Nucleus accumbens (tissue), 56 donors: ENCODE measurements at regions not wholly inside any gene's neighbourhood (a gene's known extent, or its start where the extent isn't known, plus 50 kb on each side); places are given as distances from the start of the nearest gene placed in this dataset.
"Not testable (repeated sequence)": the region's sequence is repeated elsewhere in the genome, so short reads cannot be mapped to it uniquely, and the experiment has no call there.

Experiments
- DNase-seq, 56 donors: peaks; one replicate each; lab custom pipeline; 2025; lab: John Stamatoyannopoulos, UW

- no peak for DNase-seq
Observed at GRCh38 chr2:58347810-58348209, 106.7 kb upstream of the FANCL start.

DNA sequence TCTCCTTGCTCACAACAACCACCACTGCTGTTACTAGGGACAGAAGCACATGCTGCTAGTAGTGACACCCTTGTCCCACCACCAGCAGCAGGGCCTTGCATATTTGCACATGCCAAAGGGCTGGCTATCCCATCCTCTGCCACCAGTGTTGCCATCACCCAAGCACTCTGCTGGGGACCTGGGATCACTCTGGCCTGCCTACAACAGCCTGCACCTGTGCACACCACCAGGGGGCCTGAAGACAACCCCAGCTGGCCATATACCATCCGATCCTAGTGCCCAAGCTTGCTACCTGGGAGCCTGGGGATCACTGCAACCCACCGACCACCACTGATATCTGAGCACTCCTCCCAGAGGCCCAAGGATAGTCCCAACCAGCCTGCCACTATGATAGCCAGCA lies 99.9 kb upstream of the FANCL start:
- DNase-seq = no peak

GRCh38 chr2:58339548-58340243 lies 98.6 kb upstream of the FANCL start:
- no peak for DNase-seq

- no peak for DNase-seq
Observed at GRCh38 chr2:58336416-58336815, 95.3 kb upstream of the FANCL start.

DNA sequence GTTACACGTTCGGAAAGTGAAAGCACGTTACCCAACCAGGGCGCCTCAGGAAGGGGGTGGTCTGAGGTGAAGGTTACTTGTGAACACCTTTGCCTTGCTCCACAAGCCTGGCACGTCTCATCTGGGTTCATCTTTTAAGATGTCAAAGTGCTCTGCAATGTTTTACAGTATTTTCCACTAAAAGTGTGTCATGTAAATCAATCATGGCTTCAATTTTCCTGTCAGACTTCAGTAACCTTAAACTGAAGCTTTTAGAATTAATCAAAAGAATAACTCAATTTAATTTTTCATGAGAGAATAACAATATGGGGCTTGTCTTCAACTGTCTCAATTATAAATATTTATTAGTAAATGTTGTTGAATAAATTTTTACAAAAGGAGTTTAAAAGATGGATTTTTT lies 93.3 kb upstream of the FANCL start:
- DNase-seq = no peak

DNA sequence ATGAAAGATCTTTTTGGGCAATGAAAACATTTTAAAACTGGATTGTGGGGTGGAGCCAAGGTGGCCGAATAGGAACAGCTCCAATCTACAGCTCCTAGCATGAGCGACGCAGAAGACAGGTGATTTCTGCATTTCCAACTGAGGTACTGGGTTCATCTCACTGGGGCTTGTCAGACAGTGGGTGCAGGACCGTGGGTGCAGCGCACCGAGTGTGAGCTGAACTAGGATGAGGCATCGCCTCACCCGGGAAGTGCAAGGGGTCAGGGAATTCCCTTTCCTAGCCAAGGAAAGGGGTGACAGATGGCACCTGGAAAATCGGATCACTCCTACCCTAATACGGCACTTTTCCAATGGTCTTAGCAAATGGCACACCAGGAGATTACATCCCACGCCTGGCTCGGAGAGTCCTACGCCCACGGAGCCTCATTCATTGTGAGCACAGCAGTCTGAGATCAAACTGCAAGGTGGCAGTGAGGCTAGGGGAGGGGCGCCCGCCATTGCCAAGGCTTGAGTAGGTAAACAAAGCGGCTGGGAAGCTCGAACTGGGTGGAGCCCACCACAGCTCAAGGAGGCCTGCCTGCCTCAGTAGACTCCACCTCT lies 84.3 kb upstream of the FANCL start:
- DNase-seq = not testable (repeated sequence)

GRCh38 chr2:58319481-58319880 lies 78.4 kb upstream of the FANCL start:
- no peak for DNase-seq

- DNase-seq = not testable (repeated sequence)
Observed at GRCh38 chr2:58318949-58319348, 77.8 kb upstream of the FANCL start.

GRCh38 chr2:58313926-58314325 lies 72.8 kb upstream of the FANCL start:
- DNase-seq = no peak

DNA sequence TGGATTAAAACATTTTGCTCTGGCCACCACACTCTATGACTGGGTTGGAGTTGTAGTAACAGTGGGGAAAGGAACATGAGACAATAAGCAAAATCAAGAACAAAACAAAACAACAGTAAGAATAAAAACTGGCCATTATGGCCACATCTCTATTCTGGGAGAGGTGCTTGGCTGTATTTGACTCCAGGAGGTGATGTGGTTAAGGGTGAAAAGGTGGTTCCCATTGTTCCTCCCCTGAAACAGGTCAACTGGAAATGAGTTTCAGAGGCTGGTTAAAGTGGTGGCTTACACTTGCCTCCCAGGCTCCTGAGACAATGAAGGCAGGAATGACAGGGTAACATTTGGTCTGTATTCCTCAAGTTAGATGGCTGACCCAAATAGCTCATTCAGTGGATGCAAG lies 67.3 kb upstream of the FANCL start:
- no peak for DNase-seq

DNA sequence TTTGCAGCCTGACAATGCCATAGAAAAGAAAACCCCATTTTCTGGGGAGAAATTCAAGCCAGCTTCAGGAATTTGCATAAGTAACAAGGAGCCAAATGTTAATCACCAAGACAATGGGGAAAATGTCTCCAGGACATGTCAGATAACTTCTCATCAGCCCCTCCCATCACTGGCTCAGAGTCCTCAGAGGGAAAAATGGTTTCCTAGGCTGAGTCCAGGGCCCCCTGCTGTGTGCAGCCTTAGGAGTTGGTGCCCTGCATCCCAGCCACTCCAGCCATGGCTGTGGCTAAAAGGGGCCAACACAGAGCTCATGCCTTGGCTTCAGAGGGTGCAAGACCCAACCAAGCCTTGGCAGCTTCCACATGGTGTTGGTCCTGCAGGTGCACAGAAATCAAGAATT lies 63.7 kb upstream of the FANCL start:
- no peak for DNase-seq

GRCh38 chr2:58299123-58299522 lies 58.0 kb upstream of the FANCL start:
- no peak for DNase-seq

- no peak for DNase-seq
Observed at GRCh38 chr2:58293056-58293455, 51.9 kb upstream of the FANCL start.

DNA sequence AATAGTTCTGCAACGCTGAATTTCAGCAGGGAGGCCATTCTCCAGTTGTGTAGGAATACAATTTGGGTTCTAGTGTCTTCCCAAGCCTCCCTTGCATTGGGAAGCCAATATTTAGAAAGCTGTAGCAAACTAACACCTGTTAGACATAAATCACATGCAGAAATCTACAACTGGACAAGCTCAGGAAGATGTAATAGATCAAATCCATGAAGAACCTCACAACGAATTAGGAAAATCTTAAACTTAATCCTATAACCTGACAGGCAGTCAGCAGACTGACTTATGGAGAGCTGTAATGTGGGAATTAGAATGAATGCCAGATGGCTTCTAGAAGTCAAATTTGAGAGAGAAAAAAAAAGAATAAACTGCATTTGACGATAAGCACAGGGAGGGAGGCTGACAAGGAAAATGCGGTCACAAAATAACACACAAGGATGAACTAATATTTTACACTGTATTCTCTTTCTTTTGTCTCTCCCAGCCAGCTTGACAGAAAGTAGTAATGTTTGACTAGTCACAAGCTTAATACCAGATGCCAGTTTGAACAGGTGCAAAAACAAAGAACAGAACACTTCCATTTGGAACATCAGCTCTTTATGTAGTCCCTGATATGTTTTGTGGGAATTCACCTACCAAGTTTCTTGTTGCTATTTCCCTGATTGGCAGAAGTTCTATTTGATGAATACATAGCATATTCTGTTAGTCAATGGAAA lies 50.8 kb upstream of the FANCL start:
- DNase-seq = no peak
